ENCODE measurements at regions not wholly inside any gene's neighbourhood (a gene's known extent, or its start where the extent isn't known, plus 50 kb on each side); places are given as distances from the start of the nearest gene placed in this dataset.

GRCh38 chr9:27668280-27668679, 95.0 kb upstream of the C9orf72 start:
- ATAC-seq (no peak), DNase-seq (ENCODE audit: low read depth, low spot score) (no peak)
- H4K20me1 ChIP-seq (ENCODE audit: insufficient read depth) = no peaks in the 10 kb centered on the region
- H3K27ac ChIP-seq (ENCODE audit: low read depth, low read length) = no peak overlapping the region
- no peaks in the 10 kb centered on the region for H3K9me2 ChIP-seq (ENCODE audit: insufficient read depth)
- H3K4me1 ChIP-seq (ENCODE audit: control insufficient read depth in 1 of 2, insufficient read depth in 2 of 2, low read length in 2 of 2) = no peaks in the 10 kb centered on the region
- TF ChIP-seq ZBTB33 (IDR thresholded peaks at IDR 0.05; ENCODE audit: extremely low read depth, insufficient replicate concordance, low read length) = no peak
- no peak for TF ChIP-seq REST (IDR thresholded peaks at IDR 0.05; ENCODE audit: low read depth)
- TF ChIP-seq CEBPB (IDR thresholded peaks at IDR 0.05; ENCODE audit: low read depth) = no peak
- TF ChIP-seq FOSL1 (IDR thresholded peaks at IDR 0.05; ENCODE audit: low read depth) = no peak
- no peak for TF ChIP-seq SRF (IDR thresholded peaks at IDR 0.05; ENCODE audit: low read depth)
- TF ChIP-seq ZNF274 (IDR thresholded peaks at IDR 0.05; ENCODE audit: low read depth, low read length) = no peak
- no peak for TF ChIP-seq JUND (IDR thresholded peaks at IDR 0.05)
- TF ChIP-seq ELF1 (IDR thresholded peaks at IDR 0.05; ENCODE audit: borderline replicate concordance, low read depth) = no peak
- TF ChIP-seq CBX3 (IDR thresholded peaks at IDR 0.05; ENCODE audit: low read depth) = no peak
- no peak for TF ChIP-seq EZH2phosphoT487 (IDR thresholded peaks at IDR 0.05; ENCODE audit: borderline replicate concordance)
- no peak for TF ChIP-seq SP1 (IDR thresholded peaks at IDR 0.05; ENCODE audit: low read depth)
- TF ChIP-seq ZFX (IDR thresholded peaks at IDR 0.05) = no peak
- TF ChIP-seq TCF7L2 (IDR thresholded peaks at IDR 0.05; ENCODE audit: borderline replicate concordance, extremely low read depth, insufficient read depth, insufficient read length) = no peak
- TF ChIP-seq SIN3A (IDR thresholded peaks at IDR 0.05; ENCODE audit: low read depth) = no peak
- H3K4me2 ChIP-seq (ENCODE audit: low read length) = no peak overlapping the region
- no peaks in the 10 kb centered on the region for H3K9me3 ChIP-seq (ENCODE audit: control insufficient read depth in 1 of 2, insufficient read depth in 1 of 2, low read depth in 1 of 2, low read length in 2 of 2)
- H2AFZ ChIP-seq (ENCODE audit: low read depth, low read length, poor library complexity, severe bottlenecking) = no peak overlapping the region
- RAD21 ChIA-PET (ENCODE audit: low non-redundant PET in 1 of 2, low total read pairs in 2 of 2, uncharacterized antibody in 2 of 2, unreplicated experiment in 2 of 2) = no interaction called here
- H3K36me3 ChIP-seq (ENCODE audit: control insufficient read depth in 1 of 2, insufficient read depth in 2 of 2, low read length in 2 of 2) = no peaks in the 10 kb centered on the region
- CTCF ChIA-PET = no interaction called here
- no TSS peak for BruUV-seq (replicated peaks)
- intact Hi-C loops (cut with micrococcal nuclease) = no loop called here
- H3K79me2 ChIP-seq (ENCODE audit: insufficient read depth, low read length) = no peaks in the 10 kb centered on the region
- POLR2A ChIA-PET = no interaction called here
- H3K9ac ChIP-seq (ENCODE audit: low read length) = no peak overlapping the region
- no peaks in the 10 kb centered on the region; the same call in 1 of the 2 replicates for H3K27me3 ChIP-seq (ENCODE audit: insufficient read depth, low read length)
- H3K4me3 ChIP-seq (replicated peaks in 1 of 2; ENCODE audit: low read depth in 1 of 2, low read length in 2 of 2) = no peak overlapping the region
